Immature natural killer cell (primary cell): ENCODE measurements at regions not wholly inside any gene's neighbourhood (a gene's known extent, or its start where the extent isn't known, plus 50 kb on each side); places are given as distances from the start of the nearest gene placed in this dataset.

Source experiments
- DNase-seq, 3 donors: peaks; one replicate each; pipeline ENCODE4 v3.0.0; 2022; ENCODE audit warnings: mixed read lengths in 1 of 3
- H3K27ac Mint-ChIP-seq, 6 donors: one replicate each; pipeline ENCODE4 v1.8.0; 2020; ENCODE audit warnings: mixed read lengths in 6 of 6, mild to moderate bottlenecking in 5 of 6, inconsistent platforms in 4 of 6, moderate library complexity in 3 of 6
- H3K27me3 Mint-ChIP-seq, 3 donors: one replicate each; pipeline ENCODE4 v1.8.0; 2020 to 2021; ENCODE audit warnings: low read depth in 3 of 3, mild to moderate bottlenecking in 3 of 3, mixed read lengths in 3 of 3, moderate library complexity in 3 of 3, inconsistent platforms in 1 of 3
- H3K36me3 Mint-ChIP-seq, 3 donors: one replicate each; pipeline ENCODE4 v1.8.0; 2020; ENCODE audit warnings: mixed read lengths in 3 of 3, inconsistent platforms in 2 of 3, mild to moderate bottlenecking in 2 of 3
- H3K4me1 Mint-ChIP-seq, 2 donors: one replicate each; pipeline ENCODE4 v1.8.0; 2020; ENCODE audit warnings: inconsistent platforms in 2 of 2, mild to moderate bottlenecking in 2 of 2, mixed read lengths in 2 of 2, moderate library complexity in 1 of 2
- H3K4me3 Mint-ChIP-seq, 5 donors: one replicate each; pipeline ENCODE4 v1.8.0; 2020; ENCODE audit warnings: mild to moderate bottlenecking in 5 of 5, mixed read lengths in 5 of 5, inconsistent platforms in 3 of 5, moderate library complexity in 3 of 5
- H3K9me3 Mint-ChIP-seq, 6 donors: one replicate each; pipeline ENCODE4 v1.8.0; 2020; ENCODE audit warnings: mild to moderate bottlenecking in 6 of 6, mixed read lengths in 6 of 6, inconsistent platforms in 4 of 6, moderate library complexity in 3 of 6

DNA sequence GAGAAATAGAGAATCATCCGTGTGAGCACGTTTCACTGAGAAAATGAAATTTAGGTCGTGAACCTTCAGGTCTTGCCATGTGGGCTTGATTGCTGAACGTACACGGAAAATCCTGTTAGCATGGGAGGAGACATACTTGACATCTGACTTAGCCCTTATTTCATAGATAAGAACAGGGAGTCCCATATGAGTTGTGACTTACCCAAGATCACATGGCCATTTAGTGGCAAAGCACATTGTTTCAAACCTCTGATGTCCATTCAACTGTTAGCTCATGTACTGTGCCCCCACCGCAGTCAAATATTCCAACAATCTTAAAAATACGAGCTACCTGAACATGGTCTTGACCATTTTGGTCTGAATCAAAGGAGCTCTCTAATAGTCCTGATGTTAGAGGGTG, 411.2 kb upstream of the FZD8 start:
- Mint-ChIP-seq H3K9me3 (peaks cover 0 to 22% (median 5%) of the 10 kb centered on the region in 6 donors), H3K36me3 (peaks cover 0 to 4% (median 0%) of the 10 kb centered on the region in 3 donors), H3K27ac (no peak overlapping the region), H3K27me3 (peaks cover 0 to 2% (median 0%) of the 10 kb centered on the region in 3 donors), H3K4me3 (no peak overlapping the region), H3K4me1 (no peaks in the 10 kb centered on the region)
- DNase-seq, result no peak

- H3K9me3 Mint-ChIP-seq, result peaks cover 0 to 22% (median 2%) of the 10 kb centered on the region in 6 donors
- H3K4me1 Mint-ChIP-seq, result no peaks in the 10 kb centered on the region
- H3K27ac Mint-ChIP-seq, result no peak overlapping the region
- H3K4me3 Mint-ChIP-seq, result no peak overlapping the region
- no peaks in the 10 kb centered on the region for H3K27me3 Mint-ChIP-seq
- H3K36me3 Mint-ChIP-seq, result no peaks in the 10 kb centered on the region
- no peak for DNase-seq
These were observed 409.4 kb upstream of the FZD8 start for GRCh38 chr10:36051500-36051991.

DNA sequence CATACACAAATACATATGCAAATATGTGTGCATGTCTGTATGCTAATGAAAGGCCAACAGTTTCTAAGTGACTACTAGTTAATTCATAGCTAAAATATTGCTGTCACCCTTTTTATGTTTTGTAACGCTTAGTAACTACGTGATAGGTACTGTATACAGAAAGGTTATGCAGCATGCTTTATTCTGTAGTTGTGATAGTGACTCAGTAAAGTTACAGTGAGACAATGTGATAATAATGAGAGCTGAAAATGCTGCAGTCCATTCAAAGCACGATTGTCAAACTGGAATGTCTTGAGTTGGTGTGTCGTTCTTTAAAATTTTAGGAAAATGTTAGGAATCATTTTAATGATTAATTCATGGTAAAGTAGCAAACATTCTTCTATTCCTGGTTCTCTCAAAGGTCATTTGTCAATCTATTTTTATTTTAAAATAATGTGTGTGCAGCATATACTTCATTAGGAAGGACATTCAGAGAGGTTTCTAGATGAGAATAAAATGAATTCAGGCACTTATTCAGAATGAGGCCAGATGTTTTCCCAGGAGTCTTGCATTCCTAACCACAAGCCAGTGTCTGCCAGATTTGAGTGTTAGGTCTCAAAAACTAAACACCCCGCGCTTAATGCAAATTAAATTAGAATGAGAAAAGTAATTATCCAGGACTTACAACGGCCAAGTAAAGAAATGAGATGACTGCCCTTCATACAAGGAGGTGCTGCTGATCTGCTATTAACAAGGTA, 408.8 kb upstream of the FZD8 start:
- no peaks in the 10 kb centered on the region for H3K4me1 Mint-ChIP-seq
- H3K27ac Mint-ChIP-seq, result no peak overlapping the region
- no peak for DNase-seq
- no peaks in the 10 kb centered on the region for H3K36me3 Mint-ChIP-seq
- H3K4me3 Mint-ChIP-seq, result no peak overlapping the region
- H3K9me3 Mint-ChIP-seq, result peaks cover 0 to 22% (median 2%) of the 10 kb centered on the region in 6 donors
- no peaks in the 10 kb centered on the region for H3K27me3 Mint-ChIP-seq

DNA sequence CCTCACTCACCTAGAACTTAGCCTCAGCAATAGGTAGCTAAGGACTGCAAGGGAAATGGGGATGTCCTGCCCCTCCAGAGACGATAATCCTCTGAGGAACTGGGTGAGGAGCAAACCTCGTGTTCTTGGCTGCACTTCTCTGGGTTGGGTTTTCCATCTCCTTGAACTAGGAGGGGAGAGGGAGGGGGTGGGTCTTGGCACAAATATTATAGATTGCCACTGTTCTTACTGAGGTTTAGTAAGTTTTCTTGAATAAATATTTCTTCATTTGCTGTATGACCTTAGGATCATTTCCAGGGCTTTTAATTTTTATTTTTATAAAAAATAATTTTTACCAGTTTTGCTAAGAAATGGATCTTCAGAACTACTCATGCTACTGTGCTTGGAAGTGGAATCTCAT, 406.7 kb upstream of the FZD8 start:
- no peaks in the 10 kb centered on the region for H3K36me3 Mint-ChIP-seq
- no peak for DNase-seq
- no peak overlapping the region for H3K4me3 Mint-ChIP-seq
- no peaks in the 10 kb centered on the region for H3K27me3 Mint-ChIP-seq
- no peak overlapping the region for H3K27ac Mint-ChIP-seq
- peaks cover 0 to 9% (median under 1%) of the 10 kb centered on the region in 6 donors for H3K9me3 Mint-ChIP-seq
- no peaks in the 10 kb centered on the region for H3K4me1 Mint-ChIP-seq

DNA sequence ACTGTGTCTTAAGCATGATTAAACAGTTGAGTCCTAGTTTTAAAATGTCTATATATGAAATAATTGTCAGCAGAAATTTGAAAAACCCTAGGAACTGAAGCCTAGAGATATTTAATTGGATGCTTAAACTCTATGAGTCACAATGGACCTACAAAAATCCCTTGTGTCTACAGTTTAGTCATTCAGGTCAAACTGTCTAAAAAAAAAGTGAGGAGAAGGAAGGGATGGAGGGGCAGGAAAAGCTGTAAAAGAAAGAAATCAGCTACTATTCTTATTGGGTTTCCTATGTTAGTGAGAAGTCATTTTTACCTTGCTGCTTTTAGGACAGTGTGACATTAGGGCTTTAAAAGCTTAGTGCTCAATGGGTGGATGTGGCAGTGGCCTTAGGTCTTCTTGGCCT, 406.1 kb upstream of the FZD8 start:
- Mint-ChIP-seq H3K36me3 (no peaks in the 10 kb centered on the region), H3K27ac (no peak overlapping the region), H3K27me3 (no peaks in the 10 kb centered on the region), H3K4me1 (no peaks in the 10 kb centered on the region), H3K4me3 (no peak overlapping the region), H3K9me3 (peaks cover 0 to 9% (median 2%) of the 10 kb centered on the region in 6 donors)
- DNase-seq, result no peak

DNA sequence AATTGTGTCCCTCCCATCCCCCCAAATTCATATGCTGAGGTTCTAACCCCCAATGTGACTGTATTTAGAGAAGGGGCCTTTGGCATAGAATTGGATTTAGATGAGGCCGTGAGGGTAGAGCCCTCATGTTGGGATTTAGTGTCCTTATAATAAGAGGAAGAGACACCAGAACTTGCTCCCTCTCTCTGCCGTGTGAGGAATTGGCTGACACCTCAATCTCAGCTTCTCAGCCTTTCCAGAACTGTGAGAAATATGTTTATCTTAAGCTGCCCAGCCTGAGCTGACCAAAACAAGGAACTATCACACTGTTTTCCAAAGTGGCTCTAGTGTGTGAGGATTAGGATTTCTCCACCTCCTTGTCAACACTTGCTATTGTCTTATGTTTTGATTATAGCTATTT, 400.0 kb upstream of the FZD8 start:
- H3K9me3 Mint-ChIP-seq, result peaks cover 0 to 9% (median 0%) of the 10 kb centered on the region in 6 donors
- no peak overlapping the region for H3K27ac Mint-ChIP-seq
- H3K4me1 Mint-ChIP-seq, result no peaks in the 10 kb centered on the region
- peaks cover 0 to 3% (median 0%) of the 10 kb centered on the region in 3 donors for H3K27me3 Mint-ChIP-seq
- no peak overlapping the region for H3K4me3 Mint-ChIP-seq
- no peaks in the 10 kb centered on the region for H3K36me3 Mint-ChIP-seq
- DNase-seq, result no peak

GRCh38 chr10:36038316-36038955, 396.3 kb upstream of the FZD8 start:
- Mint-ChIP-seq H3K9me3 (peaks cover 0 to 10% (median 0%) of the 10 kb centered on the region in 6 donors), H3K4me3 (no peak overlapping the region), H3K27me3 (peaks cover 0 to 7% (median 0%) of the 10 kb centered on the region in 3 donors), H3K4me1 (no peaks in the 10 kb centered on the region), H3K36me3 (no peaks in the 10 kb centered on the region), H3K27ac (no peak overlapping the region)
- DNase-seq, result no peak

- no peak overlapping the region for H3K4me3 Mint-ChIP-seq
- H3K4me1 Mint-ChIP-seq, result no peaks in the 10 kb centered on the region
- no peak for DNase-seq
- no peaks in the 10 kb centered on the region for H3K36me3 Mint-ChIP-seq
- H3K27me3 Mint-ChIP-seq, result peaks cover 0 to 5% (median 0%) of the 10 kb centered on the region in 3 donors
- H3K9me3 Mint-ChIP-seq, result peaks cover 0 to 10% (median 0%) of the 10 kb centered on the region in 6 donors
- H3K27ac Mint-ChIP-seq, result no peak overlapping the region
These were observed 394.0 kb upstream of the FZD8 start for GRCh38 chr10:36036137-36036536.

- Mint-ChIP-seq H3K27ac (no peak overlapping the region), H3K4me3 (no peak overlapping the region), H3K27me3 (peaks cover 0 to 7% (median 0%) of the 10 kb centered on the region in 3 donors), H3K36me3 (no peaks in the 10 kb centered on the region), H3K4me1 (no peaks in the 10 kb centered on the region), H3K9me3 (peaks cover 0 to 6% (median 0%) of the 10 kb centered on the region in 6 donors)
- DNase-seq, result no peak
These were observed 391.7 kb upstream of the FZD8 start for GRCh38 chr10:36033808-36034207.

- Mint-ChIP-seq H3K4me1 (no peaks in the 10 kb centered on the region), H3K27ac (no peak overlapping the region), H3K27me3 (peaks cover 0 to 7% (median 0%) of the 10 kb centered on the region in 3 donors), H3K36me3 (no peaks in the 10 kb centered on the region), H3K9me3 (peaks cover 0 to 12% (median 3%) of the 10 kb centered on the region in 6 donors), H3K4me3 (no peak overlapping the region)
- no peak for DNase-seq
These were observed 388.4 kb upstream of the FZD8 start for GRCh38 chr10:36030516-36030915.

GRCh38 chr10:36026656-36027390, 384.7 kb upstream of the FZD8 start:
- DNase-seq, result no peak
- Mint-ChIP-seq H3K27me3 (peaks cover 0 to 3% (median 0%) of the 10 kb centered on the region in 3 donors), H3K4me3 (no peak overlapping the region), H3K4me1 (no peaks in the 10 kb centered on the region), H3K27ac (no peak overlapping the region), H3K36me3 (no peaks in the 10 kb centered on the region), H3K9me3 (peaks cover 0 to 16% (median 3%) of the 10 kb centered on the region in 6 donors)

GRCh38 chr10:36026081-36026480, 384.0 kb upstream of the FZD8 start:
- no peak overlapping the region for H3K27ac Mint-ChIP-seq
- no peaks in the 10 kb centered on the region for H3K4me1 Mint-ChIP-seq
- H3K4me3 Mint-ChIP-seq, result no peak overlapping the region
- no peak for DNase-seq
- peaks cover 0 to 16% (median 3%) of the 10 kb centered on the region in 6 donors for H3K9me3 Mint-ChIP-seq
- H3K36me3 Mint-ChIP-seq, result no peaks in the 10 kb centered on the region
- peaks cover 0 to 1% (median 0%) of the 10 kb centered on the region in 3 donors for H3K27me3 Mint-ChIP-seq

- no peak for DNase-seq
- peaks cover 0 to 16% (median 3%) of the 10 kb centered on the region in 6 donors for H3K9me3 Mint-ChIP-seq
- H3K4me1 Mint-ChIP-seq, result no peaks in the 10 kb centered on the region
- no peak overlapping the region for H3K4me3 Mint-ChIP-seq
- H3K36me3 Mint-ChIP-seq, result no peaks in the 10 kb centered on the region
- peaks cover 0 to 1% (median 0%) of the 10 kb centered on the region in 3 donors for H3K27me3 Mint-ChIP-seq
- no peak overlapping the region for H3K27ac Mint-ChIP-seq
These were observed 381.8 kb upstream of the FZD8 start for GRCh38 chr10:36023939-36024338.

- Mint-ChIP-seq H3K27me3 (peaks cover 0 to 2% (median 0%) of the 10 kb centered on the region in 3 donors), H3K36me3 (no peaks in the 10 kb centered on the region), H3K4me1 (no peaks in the 10 kb centered on the region), H3K4me3 (no peak overlapping the region), H3K27ac (no peak overlapping the region), H3K9me3 (peaks cover 0 to 18% (median 3%) of the 10 kb centered on the region in 6 donors)
- no peak for DNase-seq
These were observed 379.0 kb upstream of the FZD8 start for GRCh38 chr10:36021096-36021495.
